ENCODE measurements at regions not wholly inside any gene's neighbourhood (a gene's known extent, or its start where the extent isn't known, plus 50 kb on each side); places are given as distances from the start of the nearest gene placed in this dataset.

- TF ChIP-seq CTCF (IDR thresholded peaks at IDR 0.05; ENCODE audit: low read depth, low read length) (no peak), EZH2phosphoT487 (IDR thresholded peaks at IDR 0.05; ENCODE audit: low read depth) (no peak)
Measured at GRCh38 chr3:194225988-194226663, 90.2 kb downstream of the HES1 start.
